ENCODE measurements at regions not wholly inside any gene's neighbourhood (a gene's known extent, or its start where the extent isn't known, plus 50 kb on each side); places are given as distances from the start of the nearest gene placed in this dataset.

GRCh38 chr2:38217401-38218188 lies 141.6 kb upstream of the CYP1B1 start:
- no peak for TF ChIP-seq CTCF (IDR thresholded peaks at IDR 0.05; ENCODE audit: low read length)
- no peak for TF ChIP-seq EZH2 (optimal IDR thresholded peaks at IDR 0.05; ENCODE audit: low read depth, low read length)

Data from MM.1S (cell line).